ENCODE measurements at regions not wholly inside any gene's neighbourhood (a gene's known extent, or its start where the extent isn't known, plus 50 kb on each side); places are given as distances from the start of the nearest gene placed in this dataset.

DNA sequence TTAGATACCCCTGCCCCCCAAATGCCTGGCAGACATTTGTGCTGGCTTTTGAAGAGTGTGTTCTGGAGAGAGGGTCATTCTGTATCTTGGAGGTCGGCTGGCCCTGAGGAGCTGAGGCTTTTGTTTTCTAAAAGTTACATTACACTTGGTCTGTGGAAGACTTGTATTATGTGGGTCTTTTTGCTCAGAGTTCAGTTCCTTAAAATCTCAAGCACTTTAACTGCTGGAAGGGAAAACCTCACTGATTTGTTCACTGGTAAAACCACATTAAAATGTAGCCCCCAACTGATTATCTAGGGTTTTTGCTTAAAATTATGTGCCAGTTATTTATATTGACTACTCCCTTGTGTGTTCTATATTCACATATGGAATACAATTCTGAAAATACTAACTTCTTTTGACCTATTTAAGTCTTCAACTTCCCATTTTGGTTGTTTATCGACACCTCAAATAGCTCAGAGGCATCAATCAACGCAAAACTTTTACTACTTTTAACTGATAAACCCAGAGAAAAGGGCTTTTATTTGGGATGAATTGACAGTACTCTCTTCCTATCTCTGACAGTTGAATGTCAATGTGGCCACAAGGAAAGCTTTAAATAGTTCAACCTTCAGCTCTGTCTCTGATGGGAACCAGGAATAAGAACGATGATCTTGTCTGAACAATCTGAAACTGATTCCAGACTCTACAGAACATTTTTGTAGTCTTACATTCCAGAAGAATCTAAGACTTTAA, 54.0 kb upstream of the MAP3K1 start:
- Histone ChIP-seq H3F3A (replicated peaks; ENCODE audit: insufficient read depth) (no peaks in the 10 kb centered on the region), H3K4me1 (ENCODE audit: control insufficient read depth in 1 of 2, insufficient read depth in 2 of 2, low read depth in 1 of 2, low read length in 1 of 2) (peaks cover 0 to 33% of the 10 kb centered on the region in 2 experiments; a peak in 2 of 4 replicates), H3K4me2 (no peak overlapping the region), H3K79me2 (ENCODE audit: insufficient read depth) (no peaks in the 10 kb centered on the region), H3K9me3 (no peaks in the 10 kb centered on the region), H3K27me3 (ENCODE audit: insufficient read depth) (no peaks in the 10 kb centered on the region), H3K36me3 (replicated peaks in 1 of 2; ENCODE audit: control insufficient read depth in 1 of 2, insufficient read depth in 2 of 2, low read length in 1 of 2) (no peaks in the 10 kb centered on the region), H3K9ac (no peak overlapping the region), H3K27ac (ENCODE audit: low read depth in 2 of 2, low read length in 1 of 2) (peak overlapping the region in 1 of 2 experiments; percentile 100; a peak in 2 of 4 replicates), H2AFZ (ENCODE audit: low read depth) (no peak overlapping the region), H4K20me1 (ENCODE audit: insufficient read depth) (no peaks in the 10 kb centered on the region), H3K4me3 (ENCODE audit: low read depth in 2 of 2, low read length in 1 of 2) (no peak overlapping the region), H3K9me2 (no peaks in the 10 kb centered on the region)
- 67% methylated on average over 4 of the region's 4 CpGs for WGBS (ENCODE audit: low lambda C conversion rate)
- ChIA-PET POLR2A (interaction anchor here (0.5 to 1.9 kb wide), 2 partner anchors 39 to 48 kb away, joined by 3 to 5 read pairs; no protein-coding TSS in a partner anchor), CTCF (interaction anchor here (0.7 to 1.9 kb wide), 4 partner anchors 14 to 491 kb away, joined by 3 to 8 read pairs (median 3); no protein-coding TSS in a partner anchor)
- no peak for DNase-seq
- TF ChIP-seq NFIC (IDR thresholded peaks at IDR 0.05; ENCODE audit: borderline replicate concordance): no peak
- TF ChIP-seq EZH2phosphoT487 (IDR thresholded peaks at IDR 0.05; ENCODE audit: borderline replicate concordance, low read depth): no peak
- TF ChIP-seq RFX5 (IDR thresholded peaks at IDR 0.05; ENCODE audit: low read length): no peak
- TF ChIP-seq, protein P1, sequence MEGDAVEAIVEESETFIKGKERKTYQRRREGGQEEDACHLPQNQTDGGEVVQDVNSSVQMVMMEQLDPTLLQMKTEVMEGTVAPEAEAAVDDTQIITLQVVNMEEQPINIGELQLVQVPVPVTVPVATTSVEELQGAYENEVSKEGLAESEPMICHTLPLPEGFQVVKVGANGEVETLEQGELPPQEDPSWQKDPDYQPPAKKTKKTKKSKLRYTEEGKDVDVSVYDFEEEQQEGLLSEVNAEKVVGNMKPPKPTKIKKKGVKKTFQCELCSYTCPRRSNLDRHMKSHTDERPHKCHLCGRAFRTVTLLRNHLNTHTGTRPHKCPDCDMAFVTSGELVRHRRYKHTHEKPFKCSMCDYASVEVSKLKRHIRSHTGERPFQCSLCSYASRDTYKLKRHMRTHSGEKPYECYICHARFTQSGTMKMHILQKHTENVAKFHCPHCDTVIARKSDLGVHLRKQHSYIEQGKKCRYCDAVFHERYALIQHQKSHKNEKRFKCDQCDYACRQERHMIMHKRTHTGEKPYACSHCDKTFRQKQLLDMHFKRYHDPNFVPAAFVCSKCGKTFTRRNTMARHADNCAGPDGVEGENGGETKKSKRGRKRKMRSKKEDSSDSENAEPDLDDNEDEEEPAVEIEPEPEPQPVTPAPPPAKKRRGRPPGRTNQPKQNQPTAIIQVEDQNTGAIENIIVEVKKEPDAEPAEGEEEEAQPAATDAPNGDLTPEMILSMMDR (IDR thresholded peaks at IDR 0.05): no peak
- TF ChIP-seq, protein P2, sequence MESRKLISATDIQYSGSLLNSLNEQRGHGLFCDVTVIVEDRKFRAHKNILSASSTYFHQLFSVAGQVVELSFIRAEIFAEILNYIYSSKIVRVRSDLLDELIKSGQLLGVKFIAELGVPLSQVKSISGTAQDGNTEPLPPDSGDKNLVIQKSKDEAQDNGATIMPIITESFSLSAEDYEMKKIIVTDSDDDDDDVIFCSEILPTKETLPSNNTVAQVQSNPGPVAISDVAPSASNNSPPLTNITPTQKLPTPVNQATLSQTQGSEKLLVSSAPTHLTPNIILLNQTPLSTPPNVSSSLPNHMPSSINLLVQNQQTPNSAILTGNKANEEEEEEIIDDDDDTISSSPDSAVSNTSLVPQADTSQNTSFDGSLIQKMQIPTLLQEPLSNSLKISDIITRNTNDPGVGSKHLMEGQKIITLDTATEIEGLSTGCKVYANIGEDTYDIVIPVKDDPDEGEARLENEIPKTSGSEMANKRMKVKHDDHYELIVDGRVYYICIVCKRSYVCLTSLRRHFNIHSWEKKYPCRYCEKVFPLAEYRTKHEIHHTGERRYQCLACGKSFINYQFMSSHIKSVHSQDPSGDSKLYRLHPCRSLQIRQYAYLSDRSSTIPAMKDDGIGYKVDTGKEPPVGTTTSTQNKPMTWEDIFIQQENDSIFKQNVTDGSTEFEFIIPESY (IDR thresholded peaks at IDR 0.05; ENCODE audit: borderline replicate concordance, low read depth): no peak
- TF ChIP-seq GATA2 (CRISPR knock-in tag; IDR thresholded peaks at IDR 0.05): no peak
- no peak for TF ChIP-seq NRF1 (IDR thresholded peaks at IDR 0.05; ENCODE audit: low read depth, low read length)
- no peak for TF ChIP-seq JUND (IDR thresholded peaks at IDR 0.05)
- TF ChIP-seq YY1 (IDR thresholded peaks at IDR 0.05; ENCODE audit: low read depth): no peak

DNA sequence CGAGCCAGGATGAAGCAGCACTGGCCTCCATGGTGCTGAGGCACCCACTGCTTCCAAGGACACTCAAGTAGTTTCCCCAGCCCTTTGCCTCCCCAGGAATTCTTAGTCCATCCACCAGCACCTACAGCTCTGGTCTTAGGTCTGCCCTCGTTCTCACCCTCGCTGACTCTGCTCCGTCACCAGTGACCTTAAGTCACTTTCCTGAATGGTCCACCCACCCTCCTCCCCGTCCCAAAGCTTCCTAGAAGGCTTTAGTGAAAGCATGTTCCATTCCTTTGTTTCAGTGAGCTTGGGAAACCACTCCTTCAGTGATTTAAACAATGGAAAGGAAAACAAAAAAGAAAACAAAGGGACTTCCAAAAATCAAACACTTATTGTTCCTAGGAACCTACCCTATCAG, 54.6 kb upstream of the MAP3K1 start:
- Histone ChIP-seq H3K4me2 (no peak overlapping the region), H2AFZ (ENCODE audit: low read depth) (no peak overlapping the region), H3K79me2 (ENCODE audit: insufficient read depth) (no peaks in the 10 kb centered on the region), H3K27me3 (ENCODE audit: insufficient read depth) (no peaks in the 10 kb centered on the region), H3K9me2 (no peaks in the 10 kb centered on the region), H3K9me3 (no peaks in the 10 kb centered on the region), H3K9ac (no peak overlapping the region), H3K4me1 (ENCODE audit: control insufficient read depth in 1 of 2, insufficient read depth in 2 of 2, low read depth in 1 of 2, low read length in 1 of 2) (peaks cover 0 to 33% of the 10 kb centered on the region in 2 experiments; a peak in 2 of 4 replicates), H4K20me1 (ENCODE audit: insufficient read depth) (no peaks in the 10 kb centered on the region), H3K4me3 (ENCODE audit: low read depth in 2 of 2, low read length in 1 of 2) (no peak overlapping the region), H3F3A (replicated peaks; ENCODE audit: insufficient read depth) (no peaks in the 10 kb centered on the region), H3K36me3 (replicated peaks in 1 of 2; ENCODE audit: control insufficient read depth in 1 of 2, insufficient read depth in 2 of 2, low read length in 1 of 2) (no peaks in the 10 kb centered on the region), H3K27ac (ENCODE audit: low read depth in 2 of 2, low read length in 1 of 2) (peak overlapping the region in 1 of 2 experiments; percentile 100; a peak in 2 of 4 replicates)
- TF ChIP-seq, protein P3, sequence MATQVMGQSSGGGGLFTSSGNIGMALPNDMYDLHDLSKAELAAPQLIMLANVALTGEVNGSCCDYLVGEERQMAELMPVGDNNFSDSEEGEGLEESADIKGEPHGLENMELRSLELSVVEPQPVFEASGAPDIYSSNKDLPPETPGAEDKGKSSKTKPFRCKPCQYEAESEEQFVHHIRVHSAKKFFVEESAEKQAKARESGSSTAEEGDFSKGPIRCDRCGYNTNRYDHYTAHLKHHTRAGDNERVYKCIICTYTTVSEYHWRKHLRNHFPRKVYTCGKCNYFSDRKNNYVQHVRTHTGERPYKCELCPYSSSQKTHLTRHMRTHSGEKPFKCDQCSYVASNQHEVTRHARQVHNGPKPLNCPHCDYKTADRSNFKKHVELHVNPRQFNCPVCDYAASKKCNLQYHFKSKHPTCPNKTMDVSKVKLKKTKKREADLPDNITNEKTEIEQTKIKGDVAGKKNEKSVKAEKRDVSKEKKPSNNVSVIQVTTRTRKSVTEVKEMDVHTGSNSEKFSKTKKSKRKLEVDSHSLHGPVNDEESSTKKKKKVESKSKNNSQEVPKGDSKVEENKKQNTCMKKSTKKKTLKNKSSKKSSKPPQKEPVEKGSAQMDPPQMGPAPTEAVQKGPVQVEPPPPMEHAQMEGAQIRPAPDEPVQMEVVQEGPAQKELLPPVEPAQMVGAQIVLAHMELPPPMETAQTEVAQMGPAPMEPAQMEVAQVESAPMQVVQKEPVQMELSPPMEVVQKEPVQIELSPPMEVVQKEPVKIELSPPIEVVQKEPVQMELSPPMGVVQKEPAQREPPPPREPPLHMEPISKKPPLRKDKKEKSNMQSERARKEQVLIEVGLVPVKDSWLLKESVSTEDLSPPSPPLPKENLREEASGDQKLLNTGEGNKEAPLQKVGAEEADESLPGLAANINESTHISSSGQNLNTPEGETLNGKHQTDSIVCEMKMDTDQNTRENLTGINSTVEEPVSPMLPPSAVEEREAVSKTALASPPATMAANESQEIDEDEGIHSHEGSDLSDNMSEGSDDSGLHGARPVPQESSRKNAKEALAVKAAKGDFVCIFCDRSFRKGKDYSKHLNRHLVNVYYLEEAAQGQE (IDR thresholded peaks at IDR 0.05; ENCODE audit: low read depth, low read length): no peak
- TF ChIP-seq, protein P2 (IDR thresholded peaks at IDR 0.05; ENCODE audit: borderline replicate concordance, low read depth): no peak
- TF ChIP-seq ELF1 (IDR thresholded peaks at IDR 0.05) (no peak), FOXM1 (IDR thresholded peaks at IDR 0.05; ENCODE audit: low read depth) (no peak)
- DNase-seq: no peak
- CTCF ChIA-PET: interaction anchor here (1.0 to 1.9 kb wide), 4 partner anchors 13 to 490 kb away, joined by 3 to 8 read pairs (median 3); no protein-coding TSS in a partner anchor
- WGBS (ENCODE audit: low lambda C conversion rate): 74% methylated on average over 5 of the region's 5 CpGs
- POLR2A ChIA-PET: interaction anchor here (1.9 kb wide), 1 partner anchor 47 kb away, joined by 5 read pairs; no protein-coding TSS in a partner anchor
